ENCODE measurements at regions not wholly inside any gene's neighbourhood (a gene's known extent, or its start where the extent isn't known, plus 50 kb on each side); places are given as distances from the start of the nearest gene placed in this dataset.

- H3K9ac ChIP-seq (ENCODE audit: extremely low read depth, low read length, poor library complexity, severe bottlenecking), result no peak overlapping the region
- no peak overlapping the region for H3K27ac ChIP-seq (ENCODE audit: low read depth, low read length)
- H3K27ac Mint-ChIP-seq, result no peak overlapping the region
- no peak for TF ChIP-seq CTCF (conservative IDR thresholded peaks at IDR 0.05)
- H3K9me3 Mint-ChIP-seq, result no peaks in the 10 kb centered on the region
- no peak overlapping the region for H3K4me3 ChIP-seq (ENCODE audit: low read length)
- H3K36me3 ChIP-seq (ENCODE audit: control insufficient read depth, insufficient read depth, low read length), result no peaks in the 10 kb centered on the region
- H3K4me3 Mint-ChIP-seq, result no peak overlapping the region
- H3K4me1 Mint-ChIP-seq, result no peaks in the 10 kb centered on the region
- no peak for DNase-seq
- H3K36me3 Mint-ChIP-seq (ENCODE audit: low read depth), result no peaks in the 10 kb centered on the region
- H3K27me3 ChIP-seq (ENCODE audit: control insufficient read depth, insufficient read depth, low read length, poor library complexity, severe bottlenecking), result no peaks in the 10 kb centered on the region
- WGBS, 2 experiments (ENCODE audit: insufficient coverage in 1 of 2, insufficient read length in 1 of 2), result 84% methylated on average over 2 of the region's 2 CpGs; no CpG with 5 or more reads in 1 of the 2 experiments
- H3K4me1 ChIP-seq (ENCODE audit: control insufficient read depth, insufficient read depth, low read length), result no peaks in the 10 kb centered on the region
- H3K27me3 Mint-ChIP-seq (ENCODE audit: insufficient read depth), result no peaks in the 10 kb centered on the region
- no peaks in the 10 kb centered on the region for H3K9me3 ChIP-seq (ENCODE audit: control insufficient read depth, low read length)
Measured at GRCh38 chr13:57443494-57443893, 188.1 kb upstream of the PCDH17 start.

- no peak overlapping the region for H3K4me3 Mint-ChIP-seq
- H3K4me1 ChIP-seq (ENCODE audit: control insufficient read depth, insufficient read depth, low read length), result no peaks in the 10 kb centered on the region
- 84 to 95% methylated on average over 2 of the region's 2 CpGs for WGBS, 2 experiments (ENCODE audit: insufficient coverage in 1 of 2, insufficient read length in 1 of 2)
Measured at GRCh38 chr13:57450356-57450755, 181.2 kb upstream of the PCDH17 start.

GRCh38 chr13:57452228-57452627 lies 179.3 kb upstream of the PCDH17 start:
- Histone ChIP-seq H3K27ac (ENCODE audit: low read depth, low read length) (no peak overlapping the region), H3K27me3 (ENCODE audit: control insufficient read depth, insufficient read depth, low read length, poor library complexity, severe bottlenecking) (no peaks in the 10 kb centered on the region), H3K4me3 (ENCODE audit: low read length) (no peak overlapping the region), H3K4me1 (ENCODE audit: control insufficient read depth, insufficient read depth, low read length) (no peaks in the 10 kb centered on the region), H3K9me3 (ENCODE audit: control insufficient read depth, low read length) (no peaks in the 10 kb centered on the region), H3K9ac (ENCODE audit: extremely low read depth, low read length, poor library complexity, severe bottlenecking) (no peak overlapping the region), H3K36me3 (ENCODE audit: control insufficient read depth, insufficient read depth, low read length) (no peaks in the 10 kb centered on the region)
- TF ChIP-seq CTCF (conservative IDR thresholded peaks at IDR 0.05), result no peak
- no peak for DNase-seq
- Mint-ChIP-seq H3K27me3 (ENCODE audit: insufficient read depth) (no peaks in the 10 kb centered on the region), H3K36me3 (ENCODE audit: low read depth) (no peaks in the 10 kb centered on the region), H3K27ac (no peak overlapping the region), H3K4me1 (peaks cover 2% of the 10 kb centered on the region), H3K4me3 (no peak overlapping the region), H3K9me3 (no peaks in the 10 kb centered on the region)
- 96% methylated on average over 2 of the region's 2 CpGs; no CpG with 5 or more reads in 1 of the 2 experiments for WGBS, 2 experiments (ENCODE audit: insufficient coverage in 1 of 2, insufficient read length in 1 of 2)

More at GRCh38 chr13:57450356-57450755, 181.2 kb upstream of the PCDH17 start:
- no peaks in the 10 kb centered on the region for H3K36me3 Mint-ChIP-seq (ENCODE audit: low read depth)
- H3K27ac Mint-ChIP-seq, result no peak overlapping the region
- no peaks in the 10 kb centered on the region for H3K27me3 ChIP-seq (ENCODE audit: control insufficient read depth, insufficient read depth, low read length, poor library complexity, severe bottlenecking)
- H3K4me3 ChIP-seq (ENCODE audit: low read length), result no peak overlapping the region
- H3K4me1 Mint-ChIP-seq, result peaks cover 2% of the 10 kb centered on the region
- no peaks in the 10 kb centered on the region for H3K36me3 ChIP-seq (ENCODE audit: control insufficient read depth, insufficient read depth, low read length)
- no peaks in the 10 kb centered on the region for H3K27me3 Mint-ChIP-seq (ENCODE audit: insufficient read depth)
- no peaks in the 10 kb centered on the region for H3K9me3 ChIP-seq (ENCODE audit: control insufficient read depth, low read length)
- no peak for TF ChIP-seq CTCF (conservative IDR thresholded peaks at IDR 0.05)
- H3K27ac ChIP-seq (ENCODE audit: low read depth, low read length), result no peak overlapping the region
- no peaks in the 10 kb centered on the region for H3K9me3 Mint-ChIP-seq
- DNase-seq, result no peak
- H3K9ac ChIP-seq (ENCODE audit: extremely low read depth, low read length, poor library complexity, severe bottlenecking), result no peak overlapping the region

Data from endodermal cell (in vitro differentiated cells).